ENCODE measurements at regions not wholly inside any gene's neighbourhood (a gene's known extent, or its start where the extent isn't known, plus 50 kb on each side); places are given as distances from the start of the nearest gene placed in this dataset.

GRCh38 chr18:70387027-70387426 lies 98.2 kb downstream of the SOCS6 start:
- Mint-ChIP-seq H3K27me3 (ENCODE audit: insufficient read depth) (no peaks in the 10 kb centered on the region; the same call in none of the 2 replicates), H3K4me1 (ENCODE audit: low read depth) (peaks cover 64% of the 10 kb centered on the region), H3K9me3 (no peaks in the 10 kb centered on the region), H3K27ac (no peak overlapping the region), H3K4me3 (no peak overlapping the region), H3K36me3 (ENCODE audit: low read depth) (peaks cover 9% of the 10 kb centered on the region)
- TF ChIP-seq, protein P1, sequence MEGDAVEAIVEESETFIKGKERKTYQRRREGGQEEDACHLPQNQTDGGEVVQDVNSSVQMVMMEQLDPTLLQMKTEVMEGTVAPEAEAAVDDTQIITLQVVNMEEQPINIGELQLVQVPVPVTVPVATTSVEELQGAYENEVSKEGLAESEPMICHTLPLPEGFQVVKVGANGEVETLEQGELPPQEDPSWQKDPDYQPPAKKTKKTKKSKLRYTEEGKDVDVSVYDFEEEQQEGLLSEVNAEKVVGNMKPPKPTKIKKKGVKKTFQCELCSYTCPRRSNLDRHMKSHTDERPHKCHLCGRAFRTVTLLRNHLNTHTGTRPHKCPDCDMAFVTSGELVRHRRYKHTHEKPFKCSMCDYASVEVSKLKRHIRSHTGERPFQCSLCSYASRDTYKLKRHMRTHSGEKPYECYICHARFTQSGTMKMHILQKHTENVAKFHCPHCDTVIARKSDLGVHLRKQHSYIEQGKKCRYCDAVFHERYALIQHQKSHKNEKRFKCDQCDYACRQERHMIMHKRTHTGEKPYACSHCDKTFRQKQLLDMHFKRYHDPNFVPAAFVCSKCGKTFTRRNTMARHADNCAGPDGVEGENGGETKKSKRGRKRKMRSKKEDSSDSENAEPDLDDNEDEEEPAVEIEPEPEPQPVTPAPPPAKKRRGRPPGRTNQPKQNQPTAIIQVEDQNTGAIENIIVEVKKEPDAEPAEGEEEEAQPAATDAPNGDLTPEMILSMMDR (IDR thresholded peaks at IDR 0.05), result no peak
- DNase-seq, result no peak

DNA sequence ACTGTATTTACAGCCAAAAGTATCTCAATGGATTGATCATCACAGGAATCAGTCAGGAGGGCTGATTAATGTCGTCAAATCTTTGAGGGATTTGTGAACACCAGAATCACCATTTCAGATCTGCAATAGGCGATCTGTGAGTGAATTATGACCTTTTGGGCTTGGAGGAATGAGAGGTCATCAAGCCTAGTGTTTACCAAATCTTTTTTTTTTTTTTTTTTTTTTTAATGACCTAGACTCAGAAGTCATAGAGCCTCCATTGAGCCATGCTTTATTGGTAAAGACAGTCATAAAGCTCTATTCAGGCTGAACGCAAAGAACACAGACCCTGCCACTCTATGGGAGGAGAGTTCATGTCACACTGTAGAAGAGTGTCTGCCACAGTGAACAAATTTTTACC lies 97.7 kb downstream of the SOCS6 start:
- Mint-ChIP-seq H3K4me3 (no peak overlapping the region), H3K36me3 (ENCODE audit: low read depth) (peaks cover 14% of the 10 kb centered on the region), H3K27me3 (ENCODE audit: insufficient read depth) (no peaks in the 10 kb centered on the region; the same call in none of the 2 replicates), H3K4me1 (ENCODE audit: low read depth) (peaks cover 67% of the 10 kb centered on the region), H3K27ac (no peak overlapping the region), H3K9me3 (no peaks in the 10 kb centered on the region)
- no peak for DNase-seq
- TF ChIP-seq, protein P1 (IDR thresholded peaks at IDR 0.05), result no peak

DNA sequence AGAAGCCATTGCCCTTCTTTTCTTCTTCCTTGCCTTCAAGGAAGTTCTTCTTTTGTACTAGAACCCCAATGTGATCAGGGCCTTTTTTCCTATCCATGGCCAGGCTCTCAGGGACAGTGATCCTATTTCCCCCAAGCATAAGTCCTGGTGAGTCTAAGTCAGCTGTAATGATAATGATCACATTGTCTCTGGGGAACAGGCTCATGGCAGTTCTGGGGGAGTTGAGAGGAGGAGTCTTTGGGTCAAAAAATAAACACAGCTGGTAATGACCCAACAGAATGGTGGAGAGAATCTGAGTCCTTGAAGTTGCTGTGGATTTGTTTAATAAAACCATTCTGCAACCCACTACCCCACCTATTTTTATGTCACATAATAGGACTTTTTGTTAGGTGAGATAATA lies 96.6 kb downstream of the SOCS6 start:
- DNase-seq, result no peak
- Mint-ChIP-seq H3K27ac (peak overlapping the region; percentile 92), H3K4me3 (no peak overlapping the region), H3K9me3 (no peaks in the 10 kb centered on the region), H3K4me1 (ENCODE audit: low read depth) (peaks cover 64% of the 10 kb centered on the region), H3K36me3 (ENCODE audit: low read depth) (peaks cover 16% of the 10 kb centered on the region), H3K27me3 (ENCODE audit: insufficient read depth) (peaks cover 3% of the 10 kb centered on the region)
- TF ChIP-seq, protein P1 (IDR thresholded peaks at IDR 0.05), result no peak

- peaks cover 16% of the 10 kb centered on the region for H3K36me3 Mint-ChIP-seq (ENCODE audit: low read depth)
- DNase-seq, result peak; percentile 97
- no peaks in the 10 kb centered on the region for H3K9me3 Mint-ChIP-seq
- TF ChIP-seq, protein P1 (IDR thresholded peaks at IDR 0.05), result no peak
- peak overlapping the region; percentile 71 for H3K4me3 Mint-ChIP-seq
- H3K4me1 Mint-ChIP-seq (ENCODE audit: low read depth), result peaks cover 57% of the 10 kb centered on the region
- peak overlapping the region; percentile 92 for H3K27ac Mint-ChIP-seq
- peaks cover 3% of the 10 kb centered on the region for H3K27me3 Mint-ChIP-seq (ENCODE audit: insufficient read depth)
These were observed 95.4 kb downstream of the SOCS6 start for GRCh38 chr18:70384181-70384790.

GRCh38 chr18:70382992-70383717 lies 94.3 kb downstream of the SOCS6 start:
- TF ChIP-seq, protein P1 (IDR thresholded peaks at IDR 0.05), result no peak
- Mint-ChIP-seq H3K9me3 (no peaks in the 10 kb centered on the region), H3K4me3 (peak overlapping the region; percentile 62), H3K36me3 (ENCODE audit: low read depth) (peaks cover 16% of the 10 kb centered on the region), H3K27me3 (ENCODE audit: insufficient read depth) (peaks cover 3% of the 10 kb centered on the region), H3K27ac (peak overlapping the region; percentile 68), H3K4me1 (ENCODE audit: low read depth) (peaks cover 57% of the 10 kb centered on the region)
- DNase-seq, result no peak
